ENCODE measurements at regions not wholly inside any gene's neighbourhood (a gene's known extent, or its start where the extent isn't known, plus 50 kb on each side); places are given as distances from the start of the nearest gene placed in this dataset.

DNA sequence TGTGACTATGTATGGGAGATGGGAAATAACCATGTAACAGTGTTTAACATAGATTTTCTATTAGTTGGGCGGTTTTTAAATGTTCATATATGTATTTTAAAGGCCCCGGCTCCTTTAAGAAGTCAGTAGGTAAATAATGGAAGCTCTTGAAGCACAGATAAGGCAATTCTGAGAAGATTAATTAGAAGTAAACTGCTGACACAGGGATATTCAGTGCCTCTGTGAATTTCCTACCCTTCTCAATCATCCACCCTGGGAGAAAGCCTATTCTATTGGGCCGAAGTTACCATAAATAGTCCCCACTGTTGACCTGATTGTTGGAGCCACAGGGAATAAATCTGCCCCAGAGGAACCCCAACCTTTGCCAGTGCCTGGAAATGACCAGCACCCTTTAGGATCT, 56.8 kb upstream of the SIX3 start:
- peaks cover 8% of the 10 kb centered on the region for H3K4me1 Mint-ChIP-seq (ENCODE audit: low read depth, unreplicated experiment)
- Histone ChIP-seq H3K4me1 (peaks cover 17% of the 10 kb centered on the region), H3K36me3 (ENCODE audit: control insufficient read depth, insufficient read depth, low read length) (no peaks in the 10 kb centered on the region), H3K9me3 (no peaks in the 10 kb centered on the region; the same call in 1 of the 2 replicates), H3K27me3 (replicated peaks; ENCODE audit: control insufficient read depth, insufficient read depth, low read length) (no peaks in the 10 kb centered on the region), H3K4me3 (ENCODE audit: low read depth, low read length) (no peak overlapping the region)
- CTCF ChIA-PET = no interaction called here
- H3K9me3 Mint-ChIP-seq (ENCODE audit: unreplicated experiment) = peaks cover 10% of the 10 kb centered on the region
- H3K27me3 Mint-ChIP-seq (ENCODE audit: insufficient read depth, unreplicated experiment) = peaks cover 9% of the 10 kb centered on the region
- intact Hi-C loops (cut with micrococcal nuclease; ENCODE audit: unreplicated experiment) = no loop called here
- no peak overlapping the region for H3K4me3 Mint-ChIP-seq (ENCODE audit: unreplicated experiment)
- H3K36me3 Mint-ChIP-seq (ENCODE audit: insufficient read depth, unreplicated experiment) = no peaks in the 10 kb centered on the region
- TF ChIP-seq CTCF (IDR thresholded peaks at IDR 0.05; ENCODE audit: insufficient read depth in 1 of 2, low read depth in 1 of 2, low read length in 1 of 2, severe bottlenecking in 1 of 2, unreplicated experiment in 1 of 2) = no peak
- POLR2A ChIA-PET = no interaction called here
- H3K27ac Mint-ChIP-seq (ENCODE audit: unreplicated experiment) = no peak overlapping the region
- no TSS peak for BruUV-seq (replicated peaks)
- no peak for DNase-seq

- Histone ChIP-seq H3K27me3 (replicated peaks; ENCODE audit: control insufficient read depth, insufficient read depth, low read length) (no peaks in the 10 kb centered on the region), H3K36me3 (ENCODE audit: control insufficient read depth, insufficient read depth, low read length) (no peaks in the 10 kb centered on the region), H3K4me3 (ENCODE audit: low read depth, low read length) (no peak overlapping the region), H3K4me1 (peaks cover 9% of the 10 kb centered on the region), H3K9me3 (peaks cover 9% of the 10 kb centered on the region)
- no peak for DNase-seq
- TF ChIP-seq CTCF (IDR thresholded peaks at IDR 0.05; ENCODE audit: insufficient read depth in 1 of 2, low read depth in 1 of 2, low read length in 1 of 2, severe bottlenecking in 1 of 2, unreplicated experiment in 1 of 2) = no peak
- intact Hi-C loops (cut with micrococcal nuclease; ENCODE audit: unreplicated experiment) = no loop called here
- Mint-ChIP-seq H3K9me3 (ENCODE audit: unreplicated experiment) (peaks cover 10% of the 10 kb centered on the region), H3K4me3 (ENCODE audit: unreplicated experiment) (no peak overlapping the region), H3K4me1 (ENCODE audit: low read depth, unreplicated experiment) (no peaks in the 10 kb centered on the region), H3K36me3 (ENCODE audit: insufficient read depth, unreplicated experiment) (no peaks in the 10 kb centered on the region), H3K27me3 (ENCODE audit: insufficient read depth, unreplicated experiment) (peaks cover 6% of the 10 kb centered on the region), H3K27ac (ENCODE audit: unreplicated experiment) (no peak overlapping the region)
- CTCF ChIA-PET = no interaction called here
- POLR2A ChIA-PET = no interaction called here
- no TSS peak for BruUV-seq (replicated peaks)
These were observed 55.1 kb upstream of the SIX3 start for GRCh38 chr2:44886414-44886813.

DNA sequence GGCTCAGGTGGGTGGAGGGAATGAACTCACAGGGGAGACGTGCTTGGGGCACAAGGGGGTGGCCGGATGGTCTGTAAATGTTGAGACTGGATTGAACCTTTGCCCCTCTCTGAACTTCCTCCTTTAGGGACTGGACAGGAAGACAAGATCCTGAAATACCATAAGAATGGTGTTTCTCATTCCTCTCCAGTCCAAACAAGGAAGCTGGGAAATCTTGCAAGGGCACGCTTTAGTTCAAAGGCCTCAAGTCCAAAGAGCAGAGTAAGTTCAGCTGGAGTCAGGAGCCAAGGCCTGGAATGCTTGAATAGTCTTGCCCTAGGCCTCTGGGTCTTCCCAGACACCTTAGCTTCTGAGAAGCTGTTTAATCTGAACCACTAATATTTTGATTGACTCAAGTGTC, 52.4 kb upstream of the SIX3 start:
- no peak overlapping the region for H3K4me3 Mint-ChIP-seq (ENCODE audit: unreplicated experiment)

More for the DNA sequence above, 52.4 kb upstream of the SIX3 start:
- H3K27me3 Mint-ChIP-seq (ENCODE audit: insufficient read depth, unreplicated experiment) = peaks cover 5% of the 10 kb centered on the region
- TF ChIP-seq CTCF (IDR thresholded peaks at IDR 0.05; ENCODE audit: insufficient read depth in 1 of 2, low read depth in 1 of 2, low read length in 1 of 2, severe bottlenecking in 1 of 2, unreplicated experiment in 1 of 2) = no peak
- intact Hi-C loops (cut with micrococcal nuclease; ENCODE audit: unreplicated experiment) = no loop called here
- CTCF ChIA-PET = no interaction called here
- no peaks in the 10 kb centered on the region for H3K4me1 Mint-ChIP-seq (ENCODE audit: low read depth, unreplicated experiment)
- Histone ChIP-seq H3K4me1 (peaks cover 9% of the 10 kb centered on the region), H3K36me3 (ENCODE audit: control insufficient read depth, insufficient read depth, low read length) (no peaks in the 10 kb centered on the region), H3K27me3 (replicated peaks; ENCODE audit: control insufficient read depth, insufficient read depth, low read length) (no peaks in the 10 kb centered on the region), H3K9me3 (peaks cover 16% of the 10 kb centered on the region), H3K4me3 (ENCODE audit: low read depth, low read length) (no peak overlapping the region)
- H3K27ac Mint-ChIP-seq (ENCODE audit: unreplicated experiment) = no peak overlapping the region
- H3K36me3 Mint-ChIP-seq (ENCODE audit: insufficient read depth, unreplicated experiment) = no peaks in the 10 kb centered on the region
- H3K9me3 Mint-ChIP-seq (ENCODE audit: unreplicated experiment) = peaks cover 29% of the 10 kb centered on the region
- DNase-seq = no peak
- POLR2A ChIA-PET = no interaction called here
- BruUV-seq (replicated peaks) = no TSS peak

Data from Caco-2 (cell line).